TTC549 (cell line): ENCODE measurements at regions not wholly inside any gene's neighbourhood (a gene's known extent, or its start where the extent isn't known, plus 50 kb on each side); places are given as distances from the start of the nearest gene placed in this dataset.

Source experiments
- FAIRE-seq: peaks from 2 replicates; lab custom pipeline; 2012; peaks lifted over from hg19 to GRCh38; lab: Jason Lieb, UNC

DNA sequence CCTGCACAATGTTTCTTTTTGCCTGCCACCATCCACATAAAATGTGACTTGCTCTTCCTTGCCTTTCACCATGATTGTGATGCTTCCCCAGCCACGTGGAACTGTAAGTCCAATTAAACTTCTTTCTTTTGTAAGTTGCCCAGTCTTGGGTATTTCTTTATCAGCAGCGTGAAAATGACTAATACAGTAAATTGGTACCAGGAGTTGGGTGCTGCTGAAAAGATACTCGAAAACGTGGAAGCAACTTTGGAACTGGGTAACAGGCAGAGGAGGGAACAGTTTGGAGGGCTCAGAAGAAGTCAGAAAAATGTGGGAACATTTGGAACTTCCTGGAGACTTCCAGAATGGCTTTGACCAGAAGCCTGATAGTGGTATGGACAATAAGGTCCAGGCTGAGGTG, 425.3 kb downstream of the GPATCH2 start:
- no peak for FAIRE-seq

DNA sequence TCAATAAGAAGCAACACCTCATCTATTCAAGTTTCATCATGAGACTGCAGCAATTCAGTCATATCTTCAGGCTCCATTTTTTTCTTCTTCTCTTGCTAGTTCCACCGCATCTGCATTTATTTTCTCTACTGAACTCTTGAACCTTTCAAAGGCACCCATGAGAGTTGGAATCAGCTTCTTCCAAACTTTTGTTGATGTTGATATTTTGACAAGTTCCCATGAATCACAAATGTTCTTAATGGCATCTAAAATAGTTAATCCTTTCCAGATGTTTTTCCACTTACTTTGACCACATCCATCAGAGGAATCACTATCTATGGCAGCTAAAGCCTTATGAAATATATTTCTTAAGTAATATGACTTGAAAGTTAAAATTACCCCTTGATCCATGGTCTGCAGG, 434.3 kb downstream of the GPATCH2 start:
- no peak for FAIRE-seq

GRCh38 chr1:217193151-217193550, 437.7 kb downstream of the GPATCH2 start:
- no peak for FAIRE-seq

- FAIRE-seq = no peak
These were observed 439.4 kb downstream of the GPATCH2 start for GRCh38 chr1:217191441-217191840.

DNA sequence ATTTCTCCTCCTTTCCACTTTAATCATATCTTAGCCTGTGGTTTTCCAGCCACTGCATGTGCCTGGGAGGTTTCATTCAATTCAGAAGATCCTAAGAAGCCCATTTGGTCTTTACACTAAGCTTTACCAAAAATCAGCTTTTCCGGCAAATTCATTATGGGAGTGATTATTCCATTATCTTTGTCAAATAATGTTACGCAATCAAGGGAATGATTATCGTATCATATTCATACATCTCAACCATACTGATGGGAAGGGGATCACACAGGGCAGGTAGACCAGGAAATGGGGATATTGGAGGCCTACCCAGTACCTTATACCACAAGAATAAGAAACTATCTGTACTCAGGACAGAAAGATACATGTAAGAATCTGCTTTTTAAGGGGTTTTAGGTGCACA, 440.5 kb downstream of the GPATCH2 start:
- FAIRE-seq = no peak

GRCh38 chr1:217189362-217189761, 441.5 kb downstream of the GPATCH2 start:
- no peak for FAIRE-seq

DNA sequence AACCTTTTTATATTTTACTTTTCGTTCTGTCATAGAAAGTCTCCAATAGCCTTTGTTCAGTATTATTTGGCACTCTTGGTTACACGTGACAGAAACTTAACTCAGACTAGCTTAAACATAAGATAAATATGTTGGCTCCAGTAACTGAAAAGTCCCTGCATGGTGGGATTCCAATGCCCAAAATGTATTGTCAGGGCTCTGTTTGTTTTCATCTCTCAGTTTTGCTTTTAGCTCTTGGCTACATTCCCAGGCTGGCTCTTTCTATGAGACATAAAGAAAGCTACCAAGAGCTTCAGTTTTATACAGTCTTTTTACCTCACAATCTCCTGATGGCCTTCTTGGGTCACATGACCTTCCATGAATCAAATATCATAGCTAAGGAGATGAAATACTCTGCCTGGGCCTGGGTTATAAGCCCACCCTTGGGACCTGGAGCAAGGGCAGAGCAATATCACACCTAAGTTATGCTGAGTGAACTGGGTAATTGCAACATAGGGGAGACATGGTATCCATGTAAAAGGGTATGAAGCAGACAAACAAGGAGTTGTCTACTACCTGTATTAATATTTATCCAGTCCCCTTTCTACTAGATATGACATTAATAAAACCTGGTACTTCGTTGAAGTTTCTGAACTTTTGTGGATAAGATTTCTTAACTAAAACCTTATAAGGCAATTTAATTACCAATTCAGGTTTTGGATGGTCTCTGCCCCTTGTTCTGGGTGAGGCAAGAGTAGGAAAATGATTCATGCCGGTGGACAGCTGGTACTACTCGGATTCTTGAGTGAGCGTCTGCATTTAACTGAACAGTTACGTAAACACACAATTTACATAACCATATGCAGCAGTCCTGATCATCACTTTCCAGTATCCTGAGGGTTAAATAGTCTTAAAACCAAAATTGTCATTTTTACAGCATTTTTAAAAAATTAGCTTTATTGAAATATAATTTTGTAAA, 442.3 kb downstream of the GPATCH2 start:
- no peak for FAIRE-seq

GRCh38 chr1:217186664-217187063, 444.2 kb downstream of the GPATCH2 start:
- no peak for FAIRE-seq

- FAIRE-seq = no peak
These were observed 446.0 kb downstream of the GPATCH2 start for GRCh38 chr1:217184854-217185253.

DNA sequence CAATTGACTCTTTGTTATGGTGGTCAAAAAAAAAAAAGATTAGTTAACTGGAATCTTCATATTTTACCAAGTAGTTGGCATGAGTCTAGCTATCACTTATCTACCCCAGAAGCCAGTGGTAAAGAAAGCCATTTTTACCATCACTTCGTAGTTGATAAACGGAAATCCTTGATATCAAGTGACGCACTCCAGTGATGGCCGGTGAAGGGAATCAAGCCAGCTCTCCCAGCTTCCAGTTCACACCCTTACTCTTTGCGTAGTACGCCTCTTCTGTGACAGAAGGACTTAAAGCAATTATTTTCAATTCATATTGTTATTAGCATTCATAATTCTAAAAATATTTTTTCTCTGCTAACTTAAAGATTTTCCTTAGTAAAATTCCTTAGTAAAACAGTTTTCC, 447.9 kb downstream of the GPATCH2 start:
- FAIRE-seq = no peak

DNA sequence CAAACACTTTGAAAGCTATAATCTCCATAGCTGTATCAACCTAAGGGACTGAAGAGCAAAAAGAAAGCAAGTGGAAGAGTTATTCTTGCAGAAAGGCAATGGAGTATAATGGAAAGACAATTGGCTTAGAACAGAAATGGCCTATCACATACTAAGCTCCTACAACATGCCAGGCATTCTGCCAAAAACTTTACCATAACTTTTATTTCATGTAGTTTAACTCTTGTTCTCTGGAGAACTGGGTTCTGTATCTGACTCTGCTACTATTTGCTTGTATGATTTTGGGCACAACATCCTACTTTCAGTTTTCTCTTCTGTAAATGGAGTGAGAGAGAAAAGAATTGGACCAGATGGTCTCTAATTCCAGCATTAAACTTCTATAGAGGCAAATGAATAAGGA, 449.1 kb downstream of the GPATCH2 start:
- no peak for FAIRE-seq

GRCh38 chr1:217181176-217181746, 449.6 kb downstream of the GPATCH2 start:
- no peak for FAIRE-seq

DNA sequence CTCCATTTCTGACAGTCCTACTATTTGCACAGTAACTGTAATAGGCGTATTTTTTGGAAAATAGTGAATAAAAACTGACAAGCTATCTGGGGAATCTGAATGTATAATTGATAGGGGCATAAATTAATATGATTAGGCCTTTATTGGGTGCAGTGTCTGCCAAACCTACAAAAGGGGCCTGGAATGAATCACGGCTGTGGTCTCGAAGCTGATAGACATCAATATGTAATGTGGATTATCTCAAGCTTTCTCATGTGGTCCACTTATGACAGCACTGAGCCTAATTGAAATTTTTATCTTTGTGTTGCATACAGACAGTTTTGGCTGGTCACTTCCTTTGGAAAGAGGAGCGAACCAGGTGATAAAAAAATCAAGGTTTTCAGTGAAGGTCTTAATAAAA, 450.4 kb downstream of the GPATCH2 start:
- no peak for FAIRE-seq

- FAIRE-seq = no peak
These were observed 441.2 kb upstream of the ESRRG start for GRCh38 chr1:217164403-217164802.

GRCh38 chr1:217153361-217153760, 430.1 kb upstream of the ESRRG start:
- no peak for FAIRE-seq

DNA sequence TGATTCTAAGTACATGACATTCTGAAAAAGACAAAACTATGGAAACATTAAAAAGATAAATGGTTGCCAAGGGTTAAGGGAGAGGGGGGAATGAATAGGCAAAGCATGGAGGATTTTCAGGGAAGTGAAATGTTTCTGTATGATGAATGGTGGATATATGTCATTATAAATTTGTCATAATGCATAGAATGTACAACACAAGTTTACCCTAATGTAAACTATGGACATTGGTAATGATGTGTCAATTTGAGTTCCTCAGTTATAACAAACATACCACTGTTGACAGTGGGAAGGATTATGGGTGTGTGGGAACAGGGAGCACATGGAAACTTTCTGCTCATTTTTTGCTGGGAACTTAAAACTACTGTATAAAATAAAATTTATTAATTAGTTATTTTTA, 427.1 kb upstream of the ESRRG start:
- no peak for FAIRE-seq

- FAIRE-seq = no peak
These were observed 426.6 kb upstream of the ESRRG start for GRCh38 chr1:217149791-217150190.

DNA sequence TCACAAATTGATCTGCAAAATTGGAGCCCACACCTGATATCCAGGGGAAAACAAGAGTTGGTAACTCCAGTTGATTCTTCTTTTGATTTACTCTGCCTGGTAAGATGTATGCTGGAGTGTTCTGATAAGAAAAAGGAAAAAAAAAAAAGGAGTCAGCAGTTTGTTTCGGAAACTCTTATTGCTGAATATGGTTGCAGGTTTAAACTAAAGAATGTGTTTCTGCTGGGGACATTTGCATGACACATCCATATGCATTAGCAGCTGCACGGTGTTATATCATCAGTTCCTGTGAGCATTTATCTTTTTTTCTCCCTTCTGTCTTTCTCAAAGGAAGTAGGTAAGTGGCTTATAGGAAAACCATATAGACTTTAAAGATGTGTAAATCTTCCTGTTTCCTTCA, 418.5 kb upstream of the ESRRG start:
- no peak for FAIRE-seq

DNA sequence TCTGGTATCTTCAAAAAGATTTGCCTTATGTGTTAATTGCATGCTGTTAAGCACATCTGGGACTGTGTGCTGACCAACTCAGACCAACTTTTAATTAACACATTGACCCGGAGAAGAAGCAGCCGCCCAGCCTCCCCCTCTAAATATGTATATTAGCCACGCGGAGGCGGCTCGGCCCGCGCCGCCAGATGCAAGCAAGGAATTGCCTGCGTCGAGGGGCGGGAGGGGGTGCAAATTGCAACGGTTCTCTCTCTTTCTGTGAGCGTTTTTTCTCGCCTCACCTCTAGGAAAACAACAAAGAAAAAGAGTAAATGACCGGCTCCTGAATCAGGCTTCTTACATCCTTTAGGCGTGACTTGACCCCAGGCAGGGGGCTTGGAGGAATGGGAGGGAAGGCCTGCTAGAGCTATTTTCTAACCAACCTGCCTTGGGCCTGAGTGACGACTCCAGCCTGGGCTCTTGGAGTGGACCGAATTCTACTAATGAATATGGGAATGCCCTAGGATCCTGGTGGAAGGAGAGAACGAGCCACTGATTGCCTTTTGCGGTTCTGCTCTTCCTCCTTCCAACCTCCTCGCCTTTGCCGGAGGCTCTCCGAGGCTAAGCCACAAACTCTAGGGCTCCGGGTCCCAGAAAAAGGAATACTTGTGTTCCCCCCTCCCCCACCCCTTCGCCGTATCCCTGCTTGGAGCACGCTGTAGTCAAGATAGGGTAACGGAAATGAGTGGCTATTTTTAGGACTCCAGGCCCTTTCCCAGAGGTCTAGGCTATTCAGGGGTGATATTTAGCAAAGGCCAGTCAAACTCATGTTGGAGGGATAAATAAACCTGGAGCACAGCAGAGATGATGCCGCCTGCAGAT, 417.0 kb upstream of the ESRRG start:
- no peak for FAIRE-seq

GRCh38 chr1:217139513-217139912, 416.3 kb upstream of the ESRRG start:
- FAIRE-seq = no peak

GRCh38 chr1:217138799-217139466, 415.7 kb upstream of the ESRRG start:
- no peak for FAIRE-seq

GRCh38 chr1:217138173-217138765, 415.0 kb upstream of the ESRRG start:
- FAIRE-seq = no peak
